ENCODE measurements at regions not wholly inside any gene's neighbourhood (a gene's known extent, or its start where the extent isn't known, plus 50 kb on each side); places are given as distances from the start of the nearest gene placed in this dataset.

DNA sequence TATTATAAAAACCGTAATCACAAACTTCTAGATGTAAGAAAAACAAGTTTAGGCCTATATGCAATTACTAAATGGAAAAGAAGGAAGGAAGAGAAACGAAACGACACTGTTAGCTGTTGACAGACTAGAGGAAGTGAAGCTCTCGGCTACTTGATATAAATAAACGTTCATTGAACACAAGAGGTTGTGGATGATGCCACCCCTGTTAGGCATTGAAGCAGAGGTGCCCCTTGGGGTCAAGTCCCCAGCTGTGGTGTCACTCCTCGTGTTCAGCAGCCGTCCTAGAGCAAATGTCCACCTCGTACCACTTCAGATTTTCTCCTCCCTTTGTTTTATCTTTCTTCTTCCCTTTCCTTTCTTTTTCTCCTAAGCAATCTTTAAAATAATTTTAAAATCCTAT, 146.5 kb upstream of the UBE2E1 start:
- dilution Hi-C loops (cut with MboI; ENCODE audit: extremely low pct_ligation_motif_present, low sequenced_read_pairs) = no loop called here
- no peak overlapping the region for H3K4me2 ChIP-seq (ENCODE audit: insufficient read depth, low read length)
- POLR2A ChIA-PET = no interaction called here
- DNase-seq (ENCODE audit: low read depth, low spot score) (no peak), FAIRE-seq (no peak)
- no peak overlapping the region for H3K27ac ChIP-seq (ENCODE audit: insufficient read depth, low read depth, low read length)
- CTCF ChIA-PET = interaction anchor here (1.3 to 1.5 kb wide), 2 partner anchors 9 kb away, joined by 3 to 6 read pairs; no protein-coding TSS in a partner anchor
- TF ChIP-seq JUN (IDR thresholded peaks at IDR 0.05; ENCODE audit: borderline replicate concordance, insufficient read depth, insufficient read length, low read depth) (no peak), GATA2 (IDR thresholded peaks at IDR 0.05; ENCODE audit: insufficient read depth, insufficient read length, low read depth, low read length) (no peak), EZH2 (IDR thresholded peaks at IDR 0.05; ENCODE audit: borderline replicate concordance, low read depth, low read length, severe bottlenecking) (no peak), MYC (IDR thresholded peaks at IDR 0.05; ENCODE audit: low read depth, low read length) (no peak), POLR2AphosphoS5 (IDR thresholded peaks at IDR 0.05; ENCODE audit: insufficient read depth, low read depth, low read length) (no peak), POLR2A (IDR thresholded peaks at IDR 0.05; ENCODE audit: low read depth, low read length) (no peak), FOS (IDR thresholded peaks at IDR 0.05; ENCODE audit: borderline replicate concordance, insufficient read depth, low read length) (no peak)
- TF ChIP-seq, protein P1, sequence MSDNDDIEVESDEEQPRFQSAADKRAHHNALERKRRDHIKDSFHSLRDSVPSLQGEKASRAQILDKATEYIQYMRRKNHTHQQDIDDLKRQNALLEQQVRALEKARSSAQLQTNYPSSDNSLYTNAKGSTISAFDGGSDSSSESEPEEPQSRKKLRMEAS (IDR thresholded peaks at IDR 0.05; ENCODE audit: insufficient read depth, insufficient read length) = no peak
- TF ChIP-seq, protein P2, sequence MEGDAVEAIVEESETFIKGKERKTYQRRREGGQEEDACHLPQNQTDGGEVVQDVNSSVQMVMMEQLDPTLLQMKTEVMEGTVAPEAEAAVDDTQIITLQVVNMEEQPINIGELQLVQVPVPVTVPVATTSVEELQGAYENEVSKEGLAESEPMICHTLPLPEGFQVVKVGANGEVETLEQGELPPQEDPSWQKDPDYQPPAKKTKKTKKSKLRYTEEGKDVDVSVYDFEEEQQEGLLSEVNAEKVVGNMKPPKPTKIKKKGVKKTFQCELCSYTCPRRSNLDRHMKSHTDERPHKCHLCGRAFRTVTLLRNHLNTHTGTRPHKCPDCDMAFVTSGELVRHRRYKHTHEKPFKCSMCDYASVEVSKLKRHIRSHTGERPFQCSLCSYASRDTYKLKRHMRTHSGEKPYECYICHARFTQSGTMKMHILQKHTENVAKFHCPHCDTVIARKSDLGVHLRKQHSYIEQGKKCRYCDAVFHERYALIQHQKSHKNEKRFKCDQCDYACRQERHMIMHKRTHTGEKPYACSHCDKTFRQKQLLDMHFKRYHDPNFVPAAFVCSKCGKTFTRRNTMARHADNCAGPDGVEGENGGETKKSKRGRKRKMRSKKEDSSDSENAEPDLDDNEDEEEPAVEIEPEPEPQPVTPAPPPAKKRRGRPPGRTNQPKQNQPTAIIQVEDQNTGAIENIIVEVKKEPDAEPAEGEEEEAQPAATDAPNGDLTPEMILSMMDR (IDR thresholded peaks at IDR 0.05; ENCODE audit: extremely low read depth in 1 of 2, insufficient read depth in 1 of 2, low read depth in 1 of 2, low read length in 2 of 2) = no peak
- H3K27me3 ChIP-seq (ENCODE audit: control insufficient read depth in 2 of 2, insufficient read depth in 2 of 2, low read length in 2 of 2) = no peaks in the 10 kb centered on the region
- H3K4me3 ChIP-seq (replicated peaks in 1 of 3; ENCODE audit: insufficient read depth in 1 of 3, low read depth in 1 of 3, low read length in 3 of 3) = no peak overlapping the region
- H2AFZ ChIP-seq (ENCODE audit: low read depth, low read length) = no peak overlapping the region
- intact Hi-C loops (cut with micrococcal nuclease) = no loop called here
- no TSS peak for BruUV-seq (replicated peaks)
- no peaks in the 10 kb centered on the region for H4K20me1 ChIP-seq (replicated peaks; ENCODE audit: control insufficient read depth, extremely low read depth, insufficient read depth, low read length)
- no peaks in the 10 kb centered on the region for H3K9me1 ChIP-seq (replicated peaks; ENCODE audit: control insufficient read depth, extremely low read depth, insufficient read depth, low read length)
- no peaks in the 10 kb centered on the region for H3K36me3 ChIP-seq (ENCODE audit: control insufficient read depth in 2 of 2, extremely low read depth in 1 of 2, insufficient read depth in 2 of 2, low read length in 2 of 2)
- no peaks in the 10 kb centered on the region for H3K79me2 ChIP-seq (ENCODE audit: control insufficient read depth, insufficient read depth, low read length)
- H3K9me3 ChIP-seq (replicated peaks; ENCODE audit: control insufficient read depth, insufficient read depth, low read length) = no peaks in the 10 kb centered on the region
- no peaks in the 10 kb centered on the region for H3K4me1 ChIP-seq (ENCODE audit: control insufficient read depth, extremely low read depth, insufficient read depth, low read length)
- H3K9ac ChIP-seq (replicated peaks; ENCODE audit: extremely low read depth, insufficient read depth, low read length) = no peak overlapping the region

All from endothelial cell of umbilical vein (primary cell).